Endothelial cell of umbilical vein (primary cell): ENCODE measurements at regions not wholly inside any gene's neighbourhood (a gene's known extent, or its start where the extent isn't known, plus 50 kb on each side); places are given as distances from the start of the nearest gene placed in this dataset.

ENCODE experiments used
- EZH2 ChIP-seq: IDR thresholded peaks from 2 replicates; pipeline ENCODE4 v1.6.1; 2012; ENCODE audit warnings: borderline replicate concordance, low read depth, mild to moderate bottlenecking, moderate library complexity, low read length, inconsistent platforms; ENCODE audit not compliant: severe bottlenecking
- POLR2A ChIP-seq: IDR thresholded peaks from 2 replicates; pipeline ENCODE4 v1.6.1; 2012; ENCODE audit warnings: low read depth, mild to moderate bottlenecking, control low read depth, low read length
- TF ChIP-seq, protein P1 (sequence below), 2 donors: IDR thresholded peaks; 1 replicate in 1 of 2; 2 replicates in 1 of 2; pipeline ENCODE4 v1.5.1; 2011; ENCODE audit warnings: low read length in 2 of 2, mild to moderate bottlenecking in 2 of 2, moderate library complexity in 2 of 2, control low read depth in 1 of 2, inconsistent platforms in 1 of 2, low read depth in 1 of 2; ENCODE audit not compliant: insufficient read depth in 1 of 2; ENCODE audit errors: extremely low read depth in 1 of 2

DNA sequence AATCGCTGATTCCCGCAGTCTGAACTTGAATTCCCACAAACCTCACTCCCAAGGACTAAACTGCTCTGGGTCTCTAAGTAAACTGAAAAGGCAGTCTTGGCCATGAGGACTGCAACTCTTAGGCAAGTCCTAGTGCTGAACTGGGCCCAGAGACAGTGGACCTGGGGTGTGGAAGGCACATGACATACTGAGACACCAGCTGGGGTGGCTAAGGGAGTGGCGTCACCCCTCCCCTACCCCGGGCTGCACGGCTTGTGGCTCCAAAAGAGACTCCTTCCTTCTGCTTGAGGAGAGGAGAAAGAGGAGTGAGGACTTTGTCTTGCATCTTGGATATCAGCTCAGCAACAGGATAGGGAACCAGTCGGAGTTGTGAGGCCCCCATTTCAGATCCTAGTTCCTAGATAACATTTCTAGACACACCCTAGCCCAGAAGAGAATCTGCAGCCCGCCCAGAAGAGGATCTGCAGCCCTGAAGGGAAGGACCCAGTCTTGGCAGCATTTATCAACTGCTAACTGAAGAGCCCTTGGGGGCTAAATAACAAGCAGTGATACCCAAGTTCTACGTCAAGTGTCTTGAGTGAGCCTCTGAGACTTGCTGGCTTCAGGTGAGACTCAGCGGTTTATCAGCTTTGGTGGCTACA, 110.7 kb upstream of the C3orf80 start:
- no peak for TF ChIP-seq POLR2A
- TF ChIP-seq, protein P1, sequence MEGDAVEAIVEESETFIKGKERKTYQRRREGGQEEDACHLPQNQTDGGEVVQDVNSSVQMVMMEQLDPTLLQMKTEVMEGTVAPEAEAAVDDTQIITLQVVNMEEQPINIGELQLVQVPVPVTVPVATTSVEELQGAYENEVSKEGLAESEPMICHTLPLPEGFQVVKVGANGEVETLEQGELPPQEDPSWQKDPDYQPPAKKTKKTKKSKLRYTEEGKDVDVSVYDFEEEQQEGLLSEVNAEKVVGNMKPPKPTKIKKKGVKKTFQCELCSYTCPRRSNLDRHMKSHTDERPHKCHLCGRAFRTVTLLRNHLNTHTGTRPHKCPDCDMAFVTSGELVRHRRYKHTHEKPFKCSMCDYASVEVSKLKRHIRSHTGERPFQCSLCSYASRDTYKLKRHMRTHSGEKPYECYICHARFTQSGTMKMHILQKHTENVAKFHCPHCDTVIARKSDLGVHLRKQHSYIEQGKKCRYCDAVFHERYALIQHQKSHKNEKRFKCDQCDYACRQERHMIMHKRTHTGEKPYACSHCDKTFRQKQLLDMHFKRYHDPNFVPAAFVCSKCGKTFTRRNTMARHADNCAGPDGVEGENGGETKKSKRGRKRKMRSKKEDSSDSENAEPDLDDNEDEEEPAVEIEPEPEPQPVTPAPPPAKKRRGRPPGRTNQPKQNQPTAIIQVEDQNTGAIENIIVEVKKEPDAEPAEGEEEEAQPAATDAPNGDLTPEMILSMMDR (IDR thresholded peaks at IDR 0.05; ENCODE audit: extremely low read depth in 1 of 2, insufficient read depth in 1 of 2, low read depth in 1 of 2, low read length in 2 of 2), result no peak
- no peak for TF ChIP-seq EZH2
